ENCODE measurements at regions not wholly inside any gene's neighbourhood (a gene's known extent, or its start where the extent isn't known, plus 50 kb on each side); places are given as distances from the start of the nearest gene placed in this dataset.

- no peak for DNase-seq
- no peak overlapping the region for H3K27ac ChIP-seq (ENCODE audit: low read length)
- ATAC-seq (ENCODE audit: insufficient read depth, low read depth) = no peak
These were observed 99.8 kb downstream of the TAF11L14 start for GRCh38 chr5:17734011-17734410.

GRCh38 chr5:17735761-17736160 is 101.5 kb downstream of the TAF11L14 start:
- Histone ChIP-seq H3K27me3 (ENCODE audit: insufficient read depth, low read length, poor library complexity) (no peaks in the 10 kb centered on the region), H3K36me3 (ENCODE audit: insufficient read depth, low read length) (no peaks in the 10 kb centered on the region), H2AFZ (ENCODE audit: low read depth, low read length) (no peak overlapping the region), H3K9ac (ENCODE audit: low read depth, low read length) (no peak overlapping the region), H4K20me1 (ENCODE audit: insufficient read depth, low read length) (no peaks in the 10 kb centered on the region), H3K79me2 (ENCODE audit: insufficient read depth, low read length) (no peaks in the 10 kb centered on the region), H3K9me3 (ENCODE audit: insufficient read depth, low read length, severe bottlenecking) (no peaks in the 10 kb centered on the region), H3K4me1 (ENCODE audit: insufficient read depth, low read length) (no peaks in the 10 kb centered on the region), H3K4me2 (ENCODE audit: insufficient read depth, low read length) (no peak overlapping the region), H3K4me3 (ENCODE audit: low read depth in 1 of 2, low read length in 2 of 2) (no peak overlapping the region), H3K27ac (ENCODE audit: low read length) (no peak overlapping the region)
- ATAC-seq (ENCODE audit: insufficient read depth, low read depth) (no peak), DNase-seq (no peak)
- no peak for TF ChIP-seq EZH2 (IDR thresholded peaks at IDR 0.05; ENCODE audit: borderline replicate concordance, low read depth, low read length, severe bottlenecking)

More at GRCh38 chr5:17734011-17734410, 99.8 kb downstream of the TAF11L14 start:
- H3K4me1 ChIP-seq (ENCODE audit: insufficient read depth, low read length) = no peaks in the 10 kb centered on the region
- H4K20me1 ChIP-seq (ENCODE audit: insufficient read depth, low read length) = no peaks in the 10 kb centered on the region
- no peaks in the 10 kb centered on the region for H3K9me3 ChIP-seq (ENCODE audit: insufficient read depth, low read length, severe bottlenecking)
- H3K4me2 ChIP-seq (ENCODE audit: insufficient read depth, low read length) = no peak overlapping the region
- TF ChIP-seq CTCF (IDR thresholded peaks at IDR 0.05; ENCODE audit: borderline replicate concordance, extremely low read depth, low read length, poor library complexity, severe bottlenecking) (no peak), EZH2 (IDR thresholded peaks at IDR 0.05; ENCODE audit: borderline replicate concordance, low read depth, low read length, severe bottlenecking) (no peak)
- no peak overlapping the region for H2AFZ ChIP-seq (ENCODE audit: low read depth, low read length)
- no peaks in the 10 kb centered on the region for H3K79me2 ChIP-seq (ENCODE audit: insufficient read depth, low read length)
- no peaks in the 10 kb centered on the region for H3K36me3 ChIP-seq (ENCODE audit: insufficient read depth, low read length)
- no peak overlapping the region for H3K9ac ChIP-seq (ENCODE audit: low read depth, low read length)
- no peaks in the 10 kb centered on the region for H3K27me3 ChIP-seq (ENCODE audit: insufficient read depth, low read length, poor library complexity)
- no peak overlapping the region for H3K4me3 ChIP-seq (ENCODE audit: low read depth in 1 of 2, low read length in 2 of 2)

- no peaks in the 10 kb centered on the region for H3K4me1 ChIP-seq (ENCODE audit: insufficient read depth, low read length)
- no peak for TF ChIP-seq CTCF (IDR thresholded peaks at IDR 0.05; ENCODE audit: borderline replicate concordance, extremely low read depth, low read length, poor library complexity, severe bottlenecking)
- TF ChIP-seq EZH2 (IDR thresholded peaks at IDR 0.05; ENCODE audit: borderline replicate concordance, low read depth, low read length, severe bottlenecking) = no peak
- H3K4me2 ChIP-seq (ENCODE audit: insufficient read depth, low read length) = no peak overlapping the region
- DNase-seq (no peak), ATAC-seq (ENCODE audit: insufficient read depth, low read depth) (no peak)
- H3K9me3 ChIP-seq (ENCODE audit: insufficient read depth, low read length, severe bottlenecking) = no peaks in the 10 kb centered on the region
- H3K27me3 ChIP-seq (ENCODE audit: insufficient read depth, low read length, poor library complexity) = no peaks in the 10 kb centered on the region
- H4K20me1 ChIP-seq (ENCODE audit: insufficient read depth, low read length) = no peaks in the 10 kb centered on the region
- H2AFZ ChIP-seq (ENCODE audit: low read depth, low read length) = no peak overlapping the region
- no peak overlapping the region for H3K9ac ChIP-seq (ENCODE audit: low read depth, low read length)
- no peaks in the 10 kb centered on the region for H3K79me2 ChIP-seq (ENCODE audit: insufficient read depth, low read length)
- H3K27ac ChIP-seq (ENCODE audit: low read length) = no peak overlapping the region
- no peaks in the 10 kb centered on the region for H3K36me3 ChIP-seq (ENCODE audit: insufficient read depth, low read length)
- no peak overlapping the region for H3K4me3 ChIP-seq (ENCODE audit: low read depth in 1 of 2, low read length in 2 of 2)
These were observed 102.8 kb downstream of the TAF11L14 start for GRCh38 chr5:17737092-17737491.

GRCh38 chr5:17738446-17738845 is 104.2 kb downstream of the TAF11L14 start:
- no peak overlapping the region for H3K4me3 ChIP-seq (ENCODE audit: low read depth in 1 of 2, low read length in 2 of 2)
- H2AFZ ChIP-seq (ENCODE audit: low read depth, low read length) = no peak overlapping the region
- no peaks in the 10 kb centered on the region for H3K36me3 ChIP-seq (ENCODE audit: insufficient read depth, low read length)
- H4K20me1 ChIP-seq (ENCODE audit: insufficient read depth, low read length) = no peaks in the 10 kb centered on the region
- H3K9me3 ChIP-seq (ENCODE audit: insufficient read depth, low read length, severe bottlenecking) = no peaks in the 10 kb centered on the region
- H3K4me2 ChIP-seq (ENCODE audit: insufficient read depth, low read length) = no peak overlapping the region
- no peaks in the 10 kb centered on the region for H3K79me2 ChIP-seq (ENCODE audit: insufficient read depth, low read length)
- H3K9ac ChIP-seq (ENCODE audit: low read depth, low read length) = no peak overlapping the region
- no peaks in the 10 kb centered on the region for H3K4me1 ChIP-seq (ENCODE audit: insufficient read depth, low read length)
- TF ChIP-seq CTCF (IDR thresholded peaks at IDR 0.05; ENCODE audit: borderline replicate concordance, extremely low read depth, low read length, poor library complexity, severe bottlenecking) = no peak
- H3K27me3 ChIP-seq (ENCODE audit: insufficient read depth, low read length, poor library complexity) = no peaks in the 10 kb centered on the region
- H3K27ac ChIP-seq (ENCODE audit: low read length) = no peak overlapping the region
- no peak for DNase-seq
- no peak for ATAC-seq (ENCODE audit: insufficient read depth, low read depth)

Data from DND-41 (cell line).